22Rv1 (cell line): ENCODE measurements at regions not wholly inside any gene's neighbourhood (a gene's known extent, or its start where the extent isn't known, plus 50 kb on each side); places are given as distances from the start of the nearest gene placed in this dataset.

Experiments
- H3K27ac ChIP-seq: fragments of 450-650 bp; 2 replicates; pipeline ENCODE4 v1.5.1; 2017
- ZFX ChIP-seq: fragments of 450-650 bp; IDR thresholded peaks from 2 replicates; pipeline ENCODE4 v1.6.1; 2017; ENCODE audit warnings: antibody characterized with exemption, borderline replicate concordance
- TF ChIP-seq, protein P1 (sequence below): fragments of 450-650 bp; IDR thresholded peaks from 2 replicates; pipeline ENCODE4 v1.5.1; 2017; ENCODE audit warnings: mild to moderate bottlenecking

GRCh38 chr4:23667659-23668058 is 222.2 kb downstream of the PPARGC1A start:
- no peak overlapping the region for H3K27ac ChIP-seq
- no peak for TF ChIP-seq ZFX
- TF ChIP-seq, protein P1, sequence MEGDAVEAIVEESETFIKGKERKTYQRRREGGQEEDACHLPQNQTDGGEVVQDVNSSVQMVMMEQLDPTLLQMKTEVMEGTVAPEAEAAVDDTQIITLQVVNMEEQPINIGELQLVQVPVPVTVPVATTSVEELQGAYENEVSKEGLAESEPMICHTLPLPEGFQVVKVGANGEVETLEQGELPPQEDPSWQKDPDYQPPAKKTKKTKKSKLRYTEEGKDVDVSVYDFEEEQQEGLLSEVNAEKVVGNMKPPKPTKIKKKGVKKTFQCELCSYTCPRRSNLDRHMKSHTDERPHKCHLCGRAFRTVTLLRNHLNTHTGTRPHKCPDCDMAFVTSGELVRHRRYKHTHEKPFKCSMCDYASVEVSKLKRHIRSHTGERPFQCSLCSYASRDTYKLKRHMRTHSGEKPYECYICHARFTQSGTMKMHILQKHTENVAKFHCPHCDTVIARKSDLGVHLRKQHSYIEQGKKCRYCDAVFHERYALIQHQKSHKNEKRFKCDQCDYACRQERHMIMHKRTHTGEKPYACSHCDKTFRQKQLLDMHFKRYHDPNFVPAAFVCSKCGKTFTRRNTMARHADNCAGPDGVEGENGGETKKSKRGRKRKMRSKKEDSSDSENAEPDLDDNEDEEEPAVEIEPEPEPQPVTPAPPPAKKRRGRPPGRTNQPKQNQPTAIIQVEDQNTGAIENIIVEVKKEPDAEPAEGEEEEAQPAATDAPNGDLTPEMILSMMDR, result no peak

- TF ChIP-seq, protein P1, result peak; percentile 38
- no peak for TF ChIP-seq ZFX
- no peak overlapping the region for H3K27ac ChIP-seq
Measured at GRCh38 chr4:23660865-23661264, 229.0 kb downstream of the PPARGC1A start.

DNA sequence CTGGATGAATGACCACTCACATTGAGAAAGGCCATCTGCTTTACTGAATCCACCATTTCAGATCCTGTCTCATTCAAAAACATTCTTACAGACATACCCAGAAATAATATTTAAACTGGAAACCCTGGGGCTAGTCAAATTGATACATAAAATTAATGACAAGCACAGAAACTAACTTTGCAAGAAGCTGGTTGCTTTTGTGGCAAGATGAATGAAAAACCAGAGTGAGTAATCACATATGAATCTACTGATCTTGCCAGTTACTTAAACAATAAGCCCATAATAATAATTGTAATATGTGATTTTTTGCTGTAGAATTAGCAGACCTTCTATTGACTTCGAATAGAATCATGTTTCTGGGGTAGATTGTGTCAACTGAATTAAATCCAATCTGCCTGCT is 235.1 kb downstream of the PPARGC1A start:
- no peak overlapping the region for H3K27ac ChIP-seq
- TF ChIP-seq ZFX, result no peak
- TF ChIP-seq, protein P1, result no peak

DNA sequence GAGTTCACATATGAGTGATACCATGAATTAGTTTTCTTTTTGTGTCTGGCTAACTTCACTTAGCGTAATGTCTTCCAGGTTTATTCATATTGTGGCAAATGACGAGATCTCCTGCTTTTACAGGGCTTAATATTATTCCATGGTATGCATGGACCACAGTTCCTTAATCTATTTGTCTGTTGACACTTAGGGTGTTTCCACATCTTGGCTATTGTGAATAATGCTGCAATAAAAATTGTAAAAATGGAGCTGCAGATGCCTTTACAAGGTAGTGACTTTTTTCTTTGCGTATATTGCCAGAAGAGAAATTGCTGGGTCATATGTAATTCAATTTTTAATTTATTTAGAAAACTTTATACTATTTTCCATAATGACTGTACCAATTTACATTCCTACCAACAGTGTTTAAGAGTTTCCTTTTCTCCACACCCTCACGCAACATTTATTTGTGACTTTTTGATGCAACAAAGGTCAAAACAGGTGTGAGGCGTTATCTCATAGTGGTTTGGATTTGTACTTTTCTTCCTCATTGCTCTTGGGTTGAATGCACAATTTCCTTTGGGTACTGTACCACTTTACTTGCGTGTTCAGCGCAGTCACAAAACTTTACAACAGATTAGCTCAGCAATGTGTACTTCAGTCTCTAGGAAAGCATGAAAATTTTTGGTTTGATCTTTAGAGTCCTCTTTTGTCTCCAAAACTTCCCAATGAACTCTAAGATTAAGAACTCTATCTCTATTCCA is 240.8 kb downstream of the PPARGC1A start:
- TF ChIP-seq, protein P1, result no peak
- no peak for TF ChIP-seq ZFX
- H3K27ac ChIP-seq, result no peak overlapping the region

- no peak for TF ChIP-seq ZFX
- TF ChIP-seq, protein P1, result no peak
- no peak overlapping the region for H3K27ac ChIP-seq
Measured at GRCh38 chr4:23635468-23635867, 254.4 kb downstream of the PPARGC1A start.

DNA sequence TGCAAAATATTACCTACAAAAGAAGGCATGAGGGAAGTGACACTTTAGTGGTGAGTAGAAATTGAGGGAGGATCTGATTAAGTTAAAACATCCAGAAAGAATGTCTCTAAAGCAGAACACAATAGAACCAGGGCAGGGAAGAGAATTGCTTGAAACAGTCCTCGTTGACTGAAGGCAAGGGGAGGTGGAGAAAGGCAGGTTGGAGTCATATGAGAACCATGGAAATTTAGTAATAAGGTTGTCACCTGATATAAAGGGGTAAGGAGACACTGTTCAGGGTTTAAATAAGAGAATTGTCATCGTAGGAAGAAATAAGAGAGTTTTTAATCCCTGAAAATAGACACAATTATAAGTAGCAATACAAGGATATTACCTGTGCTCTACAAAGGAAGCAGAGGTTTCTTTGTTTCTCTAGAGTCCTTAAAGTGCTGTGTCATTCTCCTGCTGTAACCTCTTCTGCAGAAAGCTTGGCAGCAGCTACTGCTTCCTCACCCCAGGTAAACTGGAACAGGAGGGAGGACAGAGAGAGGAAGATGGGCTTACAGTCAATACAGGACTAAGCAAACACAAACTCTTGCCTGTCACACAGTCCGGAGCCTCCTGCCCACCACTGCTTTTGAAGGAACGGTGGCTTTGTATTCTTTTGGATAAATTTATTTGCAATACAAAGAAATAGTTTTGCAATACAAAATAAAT is 258.4 kb downstream of the PPARGC1A start:
- TF ChIP-seq, protein P1, result no peak
- TF ChIP-seq ZFX, result no peak
- no peak overlapping the region for H3K27ac ChIP-seq

DNA sequence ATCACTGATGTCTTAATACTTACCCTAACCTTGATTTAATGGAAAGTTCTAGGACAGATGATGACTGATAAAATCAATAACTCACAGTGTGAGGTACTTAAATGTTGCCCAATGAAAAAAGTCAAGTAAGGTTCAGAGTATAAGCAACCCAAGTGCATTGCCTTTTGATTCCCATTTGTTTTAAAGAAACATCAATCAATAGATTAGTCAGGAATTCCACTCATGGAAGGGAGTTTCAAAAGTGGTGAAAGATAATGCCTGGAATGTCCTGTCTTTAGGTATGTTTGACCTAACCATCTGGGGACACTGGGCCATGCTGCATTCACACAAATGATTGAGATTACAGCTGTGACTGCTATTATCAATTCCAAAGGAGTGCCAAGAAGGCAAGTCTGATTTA is 259.7 kb downstream of the PPARGC1A start:
- H3K27ac ChIP-seq, result no peak overlapping the region
- TF ChIP-seq, protein P1, result no peak
- TF ChIP-seq ZFX, result no peak
